ENCODE measurements at regions not wholly inside any gene's neighbourhood (a gene's known extent, or its start where the extent isn't known, plus 50 kb on each side); places are given as distances from the start of the nearest gene placed in this dataset.

DNA sequence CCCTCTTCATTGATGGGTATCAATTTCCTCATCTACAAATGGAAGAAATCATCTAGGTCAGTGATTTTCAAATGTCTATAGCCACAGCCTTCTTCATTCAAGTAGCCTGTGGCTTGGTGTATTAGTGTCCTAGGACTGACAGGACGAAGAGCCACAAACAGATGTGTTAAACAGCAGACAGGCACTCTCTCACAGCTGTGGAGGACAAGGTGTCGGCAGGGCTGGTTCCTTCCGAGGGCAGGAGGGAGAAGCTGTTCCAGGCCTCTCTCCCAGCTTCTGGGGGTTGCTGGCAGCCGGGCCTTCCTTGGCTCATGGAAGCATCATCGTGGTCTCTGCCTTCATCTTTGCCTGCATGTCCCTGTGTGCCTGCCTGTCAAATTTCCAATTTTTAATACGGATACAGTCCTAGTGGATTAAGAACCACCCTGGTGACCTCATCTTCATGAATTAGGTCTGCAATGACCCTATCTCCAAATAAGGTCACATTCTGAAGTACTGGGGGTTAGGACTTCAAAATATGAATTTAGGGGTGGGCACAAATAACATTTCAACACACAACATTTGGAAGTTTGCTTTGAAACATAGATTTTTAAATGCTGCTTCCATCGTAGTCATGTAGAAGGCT is 86.5 kb downstream of the PTGR3 start:
- Histone ChIP-seq H2AFZ (no peak overlapping the region), H4K20me1 (ENCODE audit: insufficient read depth) (no peaks in the 10 kb centered on the region), H3K4me3 (no peak overlapping the region), H3K27ac (no peak overlapping the region), H3K4me1 (ENCODE audit: insufficient read depth) (no peaks in the 10 kb centered on the region), H3K36me3 (ENCODE audit: low read depth) (no peaks in the 10 kb centered on the region), H3K9ac (no peak overlapping the region), H3K9me3 (ENCODE audit: low read depth) (no peaks in the 10 kb centered on the region), H3K27me3 (replicated peaks; ENCODE audit: insufficient read depth) (no peaks in the 10 kb centered on the region; the same call in 1 of the 2 replicates), H3F3A (ENCODE audit: insufficient read depth) (no peaks in the 10 kb centered on the region), H3K4me2 (ENCODE audit: unreplicated experiment) (no peak overlapping the region), H3K79me2 (ENCODE audit: insufficient read depth) (no peaks in the 10 kb centered on the region), H3K9me2 (ENCODE audit: insufficient read depth) (no peaks in the 10 kb centered on the region)
- no peak for DNase-seq
- in situ Hi-C loops (cut with MboI), result no loop called here
- TF ChIP-seq EZH2phosphoT487 (IDR thresholded peaks at IDR 0.05; ENCODE audit: insufficient read depth, low read depth) (no peak), EZH2 (IDR thresholded peaks at IDR 0.05; ENCODE audit: insufficient read depth, poor library complexity, severe bottlenecking) (no peak)
- 43 to 44% methylated on average over 7 of the region's 7 CpGs for WGBS, 2 experiments (ENCODE audit: low coverage in 1 of 2, low lambda C conversion rate in 2 of 2, missing lambda C conversion rate in 2 of 2)

DNA sequence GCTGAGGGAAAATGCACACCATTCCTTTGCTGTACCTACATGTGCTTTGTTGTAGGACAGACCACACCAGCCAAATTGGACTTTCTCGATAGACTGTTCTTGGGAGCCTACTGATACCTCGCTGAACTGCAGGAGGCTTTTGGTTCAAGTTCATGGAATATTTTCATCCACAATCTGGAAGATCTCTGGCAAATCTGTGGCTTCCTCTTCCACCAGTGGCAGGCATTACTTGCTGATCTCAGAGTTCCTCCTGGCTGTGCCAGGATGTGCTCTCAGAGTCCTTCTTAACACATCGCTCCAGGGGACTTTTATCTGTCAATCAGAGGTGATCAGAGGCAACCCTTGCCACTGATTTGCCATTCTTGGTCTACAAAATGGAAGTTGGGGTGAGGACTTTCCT is 87.7 kb downstream of the PTGR3 start:
- Histone ChIP-seq H3K4me3 (no peak overlapping the region), H3K27me3 (replicated peaks; ENCODE audit: insufficient read depth) (no peaks in the 10 kb centered on the region; the same call in 1 of the 2 replicates), H3K4me2 (ENCODE audit: unreplicated experiment) (no peak overlapping the region), H3K9ac (no peak overlapping the region), H3K79me2 (ENCODE audit: insufficient read depth) (no peaks in the 10 kb centered on the region), H3K4me1 (ENCODE audit: insufficient read depth) (no peaks in the 10 kb centered on the region), H3K9me2 (ENCODE audit: insufficient read depth) (no peaks in the 10 kb centered on the region), H3K27ac (no peak overlapping the region), H3F3A (ENCODE audit: insufficient read depth) (no peaks in the 10 kb centered on the region), H2AFZ (no peak overlapping the region), H3K36me3 (ENCODE audit: low read depth) (no peaks in the 10 kb centered on the region), H3K9me3 (ENCODE audit: low read depth) (no peaks in the 10 kb centered on the region), H4K20me1 (ENCODE audit: insufficient read depth) (no peaks in the 10 kb centered on the region)
- no peak for DNase-seq
- WGBS, 2 experiments (ENCODE audit: low coverage in 1 of 2, low lambda C conversion rate in 2 of 2, missing lambda C conversion rate in 2 of 2), result 51 to 56% methylated on average over 3 of the region's 3 CpGs
- TF ChIP-seq EZH2 (IDR thresholded peaks at IDR 0.05; ENCODE audit: insufficient read depth, poor library complexity, severe bottlenecking) (no peak), EZH2phosphoT487 (IDR thresholded peaks at IDR 0.05; ENCODE audit: insufficient read depth, low read depth) (no peak)
- in situ Hi-C loops (cut with MboI), result no loop called here

GRCh38 chr18:75120521-75120920 is 88.4 kb downstream of the PTGR3 start:
- in situ Hi-C loops (cut with MboI), result no loop called here
- no peaks in the 10 kb centered on the region for H4K20me1 ChIP-seq (ENCODE audit: insufficient read depth)
- no peak overlapping the region for H3K4me3 ChIP-seq
- H3K9me3 ChIP-seq (ENCODE audit: low read depth), result no peaks in the 10 kb centered on the region
- DNase-seq, result no peak
- H3F3A ChIP-seq (ENCODE audit: insufficient read depth), result no peaks in the 10 kb centered on the region
- no peaks in the 10 kb centered on the region for H3K36me3 ChIP-seq (ENCODE audit: low read depth)
- no peak overlapping the region for H3K9ac ChIP-seq
- H3K79me2 ChIP-seq (ENCODE audit: insufficient read depth), result no peaks in the 10 kb centered on the region
- no peak for TF ChIP-seq EZH2 (IDR thresholded peaks at IDR 0.05; ENCODE audit: insufficient read depth, poor library complexity, severe bottlenecking)
- TF ChIP-seq EZH2phosphoT487 (IDR thresholded peaks at IDR 0.05; ENCODE audit: insufficient read depth, low read depth), result no peak
- no peaks in the 10 kb centered on the region; the same call in 1 of the 2 replicates for H3K27me3 ChIP-seq (replicated peaks; ENCODE audit: insufficient read depth)
- WGBS, 2 experiments (ENCODE audit: low coverage in 1 of 2, low lambda C conversion rate in 2 of 2, missing lambda C conversion rate in 2 of 2), result 63 to 70% methylated on average over 13 of the region's 13 CpGs
- H3K9me2 ChIP-seq (ENCODE audit: insufficient read depth), result no peaks in the 10 kb centered on the region
- H3K4me2 ChIP-seq (ENCODE audit: unreplicated experiment), result no peak overlapping the region
- no peak overlapping the region for H2AFZ ChIP-seq
- H3K27ac ChIP-seq, result no peak overlapping the region
- H3K4me1 ChIP-seq (ENCODE audit: insufficient read depth), result no peaks in the 10 kb centered on the region

DNA sequence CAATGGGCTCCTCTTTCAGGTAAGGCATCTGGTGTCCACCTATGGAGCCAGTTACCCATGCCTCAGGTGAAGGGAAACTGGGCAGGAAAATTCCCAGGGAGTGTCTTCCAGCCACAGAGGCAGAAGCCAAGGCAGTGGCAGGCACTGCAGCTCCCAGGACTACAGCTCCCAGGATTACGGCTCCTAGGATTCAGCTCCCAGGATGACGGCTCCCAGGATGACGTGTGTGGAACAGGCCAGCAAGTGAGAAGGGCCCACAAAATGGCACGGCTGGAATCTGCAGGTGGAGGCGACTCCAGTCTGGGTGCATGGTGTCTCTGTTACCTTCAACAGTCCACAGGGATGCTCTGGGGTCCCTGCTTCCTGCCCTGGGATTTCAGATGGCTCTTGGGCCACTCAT is 92.1 kb downstream of the PTGR3 start:
- Histone ChIP-seq H2AFZ (no peak overlapping the region), H3K4me3 (no peak overlapping the region)

More for the DNA sequence above, 92.1 kb downstream of the PTGR3 start:
- Histone ChIP-seq H3K4me2 (ENCODE audit: unreplicated experiment) (no peak overlapping the region), H3K79me2 (ENCODE audit: insufficient read depth) (no peaks in the 10 kb centered on the region), H3K36me3 (ENCODE audit: low read depth) (no peaks in the 10 kb centered on the region), H3F3A (ENCODE audit: insufficient read depth) (no peaks in the 10 kb centered on the region), H3K9me2 (ENCODE audit: insufficient read depth) (no peaks in the 10 kb centered on the region), H3K4me1 (ENCODE audit: insufficient read depth) (no peaks in the 10 kb centered on the region), H3K27me3 (replicated peaks; ENCODE audit: insufficient read depth) (no peaks in the 10 kb centered on the region; the same call in 1 of the 2 replicates), H3K27ac (no peak overlapping the region), H3K9ac (no peak overlapping the region), H4K20me1 (ENCODE audit: insufficient read depth) (no peaks in the 10 kb centered on the region), H3K9me3 (ENCODE audit: low read depth) (no peaks in the 10 kb centered on the region)
- in situ Hi-C loops (cut with MboI), result no loop called here
- no peak for DNase-seq
- TF ChIP-seq EZH2 (IDR thresholded peaks at IDR 0.05; ENCODE audit: insufficient read depth, poor library complexity, severe bottlenecking), result no peak
- TF ChIP-seq EZH2phosphoT487 (IDR thresholded peaks at IDR 0.05; ENCODE audit: insufficient read depth, low read depth), result no peak
- 61 to 77% methylated on average over 5 of the region's 5 CpGs for WGBS, 2 experiments (ENCODE audit: low coverage in 1 of 2, low lambda C conversion rate in 2 of 2, missing lambda C conversion rate in 2 of 2)

Data from GM23248 (cell line).